Right atrium auricular region (tissue), 2 donors: ENCODE measurements at regions not wholly inside any gene's neighbourhood (a gene's known extent, or its start where the extent isn't known, plus 50 kb on each side); places are given as distances from the start of the nearest gene placed in this dataset.

ENCODE experiments used
- DNase-seq: peaks from one replicate; pipeline ENCODE4 v3.0.0-alpha.2; 2019; ENCODE audit warnings: low spot score
- H3K27ac ChIP-seq, 2 donors: fragments of 200-600 bp; sonication (generic); 1 replicate in 1 of 2; 2 replicates in 1 of 2; pipeline ENCODE4 v1.5.1; 2016 to 2019
- H3K27me3 ChIP-seq, 2 donors: fragments of 200-600 bp; sonication (generic); one replicate each; pipeline versions ENCODE4 v1.5.1 to v1.6.0; 2017 to 2019
- H3K36me3 ChIP-seq: fragments of 200-600 bp; sonication (generic); one replicate; pipeline ENCODE4 v1.5.1; 2016
- H3K4me1 ChIP-seq, 2 donors: fragments of 200-600 bp; sonication (generic); one replicate each; pipeline versions ENCODE4 v1.5.1 to v1.6.0; 2017 to 2019
- H3K4me3 ChIP-seq, 2 donors: fragments of 200-600 bp; sonication (generic); 1 replicate in 1 of 2; 2 replicates in 1 of 2; pipeline ENCODE4 v1.5.1; 2017 to 2019; ENCODE audit warnings: mild to moderate bottlenecking in 1 of 2, moderate library complexity in 1 of 2
- H3K9me3 ChIP-seq, 2 donors: fragments of 200-600 bp; sonication (generic); one replicate each; pipeline ENCODE4 v1.5.1; 2019
- TF ChIP-seq, protein P1 (sequence below), 2 donors: fragments of 200-600 bp; sonication (generic); IDR thresholded peaks; one replicate each; pipeline ENCODE4 v1.5.1; 2019; ENCODE audit warnings: antibody characterized with exemption in 2 of 2

DNA sequence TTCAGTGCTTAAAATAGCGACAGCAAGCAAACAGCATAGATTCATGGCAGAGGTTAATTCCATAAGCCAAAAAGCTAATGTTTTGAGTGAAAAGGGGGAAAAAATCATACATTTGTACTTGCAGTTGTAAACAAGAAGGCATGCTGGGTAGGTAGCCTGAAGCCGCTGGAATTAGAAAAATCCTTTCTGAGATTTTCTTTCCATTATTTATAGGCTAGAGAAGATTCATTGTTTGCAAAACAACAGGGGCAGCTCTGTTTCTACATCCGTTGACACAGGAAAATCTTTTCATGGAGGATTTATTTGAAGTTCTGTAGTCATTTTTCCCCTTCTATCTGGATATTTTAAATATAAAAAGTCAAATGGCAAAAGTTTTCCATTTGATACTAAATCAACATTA lies 843.9 kb downstream of the QKI start:
- H3K27me3 ChIP-seq = no peaks in the 10 kb centered on the region
- no peak for DNase-seq
- H3K9me3 ChIP-seq = no peaks in the 10 kb centered on the region
- H3K27ac ChIP-seq = no peak overlapping the region
- no peak overlapping the region for H3K4me3 ChIP-seq
- H3K4me1 ChIP-seq = no peaks in the 10 kb centered on the region
- no peaks in the 10 kb centered on the region for H3K36me3 ChIP-seq
- TF ChIP-seq, protein P1, sequence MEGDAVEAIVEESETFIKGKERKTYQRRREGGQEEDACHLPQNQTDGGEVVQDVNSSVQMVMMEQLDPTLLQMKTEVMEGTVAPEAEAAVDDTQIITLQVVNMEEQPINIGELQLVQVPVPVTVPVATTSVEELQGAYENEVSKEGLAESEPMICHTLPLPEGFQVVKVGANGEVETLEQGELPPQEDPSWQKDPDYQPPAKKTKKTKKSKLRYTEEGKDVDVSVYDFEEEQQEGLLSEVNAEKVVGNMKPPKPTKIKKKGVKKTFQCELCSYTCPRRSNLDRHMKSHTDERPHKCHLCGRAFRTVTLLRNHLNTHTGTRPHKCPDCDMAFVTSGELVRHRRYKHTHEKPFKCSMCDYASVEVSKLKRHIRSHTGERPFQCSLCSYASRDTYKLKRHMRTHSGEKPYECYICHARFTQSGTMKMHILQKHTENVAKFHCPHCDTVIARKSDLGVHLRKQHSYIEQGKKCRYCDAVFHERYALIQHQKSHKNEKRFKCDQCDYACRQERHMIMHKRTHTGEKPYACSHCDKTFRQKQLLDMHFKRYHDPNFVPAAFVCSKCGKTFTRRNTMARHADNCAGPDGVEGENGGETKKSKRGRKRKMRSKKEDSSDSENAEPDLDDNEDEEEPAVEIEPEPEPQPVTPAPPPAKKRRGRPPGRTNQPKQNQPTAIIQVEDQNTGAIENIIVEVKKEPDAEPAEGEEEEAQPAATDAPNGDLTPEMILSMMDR (IDR thresholded peaks at IDR 0.05) = no peak

DNA sequence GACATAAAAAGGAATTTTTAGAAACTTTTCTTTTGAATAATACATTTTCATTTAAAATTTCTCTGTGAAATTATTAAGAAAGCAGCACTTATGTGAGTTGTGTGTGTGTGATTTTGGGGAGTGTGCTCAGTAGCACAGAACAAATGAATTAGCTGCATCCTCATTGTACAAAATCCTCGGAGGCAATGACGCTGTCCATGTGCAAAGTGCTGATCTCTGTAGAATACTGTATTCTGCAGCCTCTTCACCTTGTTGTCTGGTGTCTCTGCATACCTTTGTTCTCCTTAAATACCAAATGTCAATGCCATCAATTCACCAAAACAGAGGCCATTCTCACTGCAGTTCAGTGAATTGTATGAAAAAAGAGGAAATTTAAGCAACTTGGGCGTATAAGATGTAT lies 838.4 kb downstream of the QKI start:
- H3K4me3 ChIP-seq = no peak overlapping the region
- no peaks in the 10 kb centered on the region for H3K9me3 ChIP-seq
- no peaks in the 10 kb centered on the region for H3K36me3 ChIP-seq
- H3K27ac ChIP-seq = no peak overlapping the region
- TF ChIP-seq, protein P1 (IDR thresholded peaks at IDR 0.05) = no peak
- H3K4me1 ChIP-seq = no peaks in the 10 kb centered on the region
- H3K27me3 ChIP-seq = no peaks in the 10 kb centered on the region
- DNase-seq = no peak

DNA sequence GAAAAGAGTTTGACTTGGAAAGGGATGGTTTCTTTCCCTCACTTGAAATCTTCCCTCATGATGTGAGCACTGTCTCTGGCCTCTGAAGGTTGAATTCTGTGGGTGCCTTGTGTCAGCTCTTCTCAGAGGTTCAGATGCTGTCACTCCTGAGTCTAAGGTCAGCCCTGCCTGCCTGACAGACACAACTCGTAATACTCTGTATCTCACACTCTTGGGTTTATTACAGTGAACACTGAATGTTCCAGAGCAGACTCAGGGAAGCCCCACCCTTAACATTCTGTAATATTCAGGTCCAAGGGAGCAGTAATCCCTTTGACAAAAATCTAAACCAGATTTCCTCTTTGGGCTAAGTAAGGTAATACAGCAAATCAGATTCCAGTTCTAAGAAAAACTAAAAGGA lies 837.8 kb downstream of the QKI start:
- DNase-seq = no peak
- Histone ChIP-seq H3K27ac (no peak overlapping the region), H3K4me3 (no peak overlapping the region), H3K27me3 (no peaks in the 10 kb centered on the region), H3K36me3 (no peaks in the 10 kb centered on the region), H3K9me3 (no peaks in the 10 kb centered on the region), H3K4me1 (no peaks in the 10 kb centered on the region)
- TF ChIP-seq, protein P1 (IDR thresholded peaks at IDR 0.05) = no peak

DNA sequence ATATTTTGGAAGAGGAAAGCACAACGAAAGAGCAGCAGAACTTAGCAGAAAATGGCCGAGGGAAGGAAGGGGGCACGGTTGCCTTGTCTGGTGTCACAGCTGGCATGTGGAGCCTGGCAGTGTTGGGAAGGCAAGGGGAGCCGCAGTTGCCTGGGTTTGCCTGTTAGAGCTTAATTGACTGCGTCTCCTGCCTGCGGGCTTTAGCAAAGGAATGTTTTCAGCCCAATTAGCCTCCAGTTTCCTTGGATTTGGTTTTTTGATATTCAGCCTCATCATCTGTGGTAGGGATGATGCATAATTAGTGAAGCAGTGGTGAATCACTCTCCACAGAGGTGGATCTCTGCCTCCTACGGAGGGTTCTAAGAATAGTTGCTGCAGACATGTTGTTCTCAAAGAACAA lies 832.6 kb downstream of the QKI start:
- H3K4me3 ChIP-seq = no peak overlapping the region
- no peaks in the 10 kb centered on the region for H3K27me3 ChIP-seq
- H3K36me3 ChIP-seq = no peaks in the 10 kb centered on the region
- no peak for DNase-seq
- no peaks in the 10 kb centered on the region for H3K4me1 ChIP-seq
- no peaks in the 10 kb centered on the region for H3K9me3 ChIP-seq
- no peak overlapping the region for H3K27ac ChIP-seq
- TF ChIP-seq, protein P1 (IDR thresholded peaks at IDR 0.05) = no peak

DNA sequence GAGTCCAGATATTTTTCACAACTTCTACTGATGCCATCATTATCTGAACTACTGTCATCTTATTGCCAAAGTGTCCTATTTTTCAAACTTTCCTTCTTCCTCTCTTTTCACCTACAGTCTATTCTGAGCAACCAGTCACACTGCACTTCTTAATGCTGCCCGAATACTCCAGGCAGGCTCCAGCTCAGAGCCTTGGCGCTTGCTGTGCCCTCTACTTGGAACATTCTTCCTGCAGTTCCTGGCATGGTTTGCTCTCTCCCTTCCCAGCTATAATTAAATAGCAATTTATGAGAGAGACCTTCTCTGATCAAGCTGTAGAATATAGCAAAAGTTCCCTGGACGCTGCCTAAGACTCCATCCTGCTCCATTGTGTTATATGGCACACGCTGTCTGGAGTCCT lies 831.6 kb downstream of the QKI start:
- H3K36me3 ChIP-seq = no peaks in the 10 kb centered on the region
- H3K4me1 ChIP-seq = no peaks in the 10 kb centered on the region
- no peak overlapping the region for H3K4me3 ChIP-seq
- TF ChIP-seq, protein P1 (IDR thresholded peaks at IDR 0.05) = no peak
- H3K27me3 ChIP-seq = no peaks in the 10 kb centered on the region
- DNase-seq = no peak
- no peaks in the 10 kb centered on the region for H3K9me3 ChIP-seq
- no peak overlapping the region for H3K27ac ChIP-seq

DNA sequence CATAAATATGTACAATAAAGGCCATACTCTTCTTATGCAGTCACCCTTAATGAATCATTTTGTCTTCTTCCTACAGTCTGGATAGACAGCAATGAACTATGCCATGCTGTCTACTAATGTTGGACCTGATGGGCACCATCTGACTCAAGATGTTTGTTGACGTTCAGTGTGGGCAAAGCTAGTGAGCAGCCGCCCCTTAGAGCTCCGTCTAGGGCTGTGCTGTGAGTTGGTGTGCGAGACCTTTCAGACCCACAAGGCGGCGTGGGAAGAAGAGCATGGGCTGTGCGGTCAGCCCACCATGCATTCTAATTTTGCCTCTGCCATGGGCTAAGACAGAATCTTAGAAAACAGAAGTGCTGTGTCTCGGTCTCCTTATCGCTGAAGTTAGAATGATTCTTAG lies 829.4 kb downstream of the QKI start:
- Histone ChIP-seq H3K4me3 (no peak overlapping the region), H3K27ac (no peak overlapping the region), H3K36me3 (no peaks in the 10 kb centered on the region), H3K27me3 (no peaks in the 10 kb centered on the region), H3K4me1 (no peaks in the 10 kb centered on the region), H3K9me3 (no peaks in the 10 kb centered on the region)
- TF ChIP-seq, protein P1 (IDR thresholded peaks at IDR 0.05) = no peak
- no peak for DNase-seq
